ENCODE measurements at regions not wholly inside any gene's neighbourhood (a gene's known extent, or its start where the extent isn't known, plus 50 kb on each side); places are given as distances from the start of the nearest gene placed in this dataset.
"Not testable (repeated sequence)": the region's sequence is repeated elsewhere in the genome, so short reads cannot be mapped to it uniquely, and the experiment has no call there.

- DNase-seq: no peak
Measured at GRCh38 chr2:198909525-198910267, 548.0 kb downstream of the SATB2 start.

GRCh38 chr2:198905881-198906612, 551.7 kb downstream of the SATB2 start:
- no peak for DNase-seq

GRCh38 chr2:198901894-198902293, 555.8 kb downstream of the SATB2 start:
- DNase-seq: no peak

GRCh38 chr2:198900141-198900540, 557.6 kb downstream of the SATB2 start:
- DNase-seq: no peak

- no peak for DNase-seq
Measured at GRCh38 chr2:198890490-198890889, 567.2 kb downstream of the SATB2 start.

DNA sequence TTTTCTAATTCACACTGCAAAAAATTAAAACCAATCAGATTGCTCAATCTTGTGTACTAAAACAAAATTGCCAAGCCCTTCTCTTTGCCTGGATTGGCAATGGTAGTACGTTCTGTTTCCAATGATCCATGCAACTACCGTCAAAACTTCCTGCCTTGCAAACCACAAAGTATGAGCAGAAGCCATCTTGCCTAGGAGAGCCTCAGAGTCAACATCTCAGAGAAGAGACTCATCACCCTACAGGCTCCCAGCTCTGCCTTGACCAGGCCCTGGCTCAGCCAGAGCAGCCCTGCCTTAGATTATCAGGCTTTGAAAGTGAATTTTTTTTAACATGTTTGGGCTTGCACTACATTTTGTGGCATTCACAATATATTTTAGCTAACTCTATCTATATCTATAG, 574.1 kb downstream of the SATB2 start:
- DNase-seq: no peak

DNA sequence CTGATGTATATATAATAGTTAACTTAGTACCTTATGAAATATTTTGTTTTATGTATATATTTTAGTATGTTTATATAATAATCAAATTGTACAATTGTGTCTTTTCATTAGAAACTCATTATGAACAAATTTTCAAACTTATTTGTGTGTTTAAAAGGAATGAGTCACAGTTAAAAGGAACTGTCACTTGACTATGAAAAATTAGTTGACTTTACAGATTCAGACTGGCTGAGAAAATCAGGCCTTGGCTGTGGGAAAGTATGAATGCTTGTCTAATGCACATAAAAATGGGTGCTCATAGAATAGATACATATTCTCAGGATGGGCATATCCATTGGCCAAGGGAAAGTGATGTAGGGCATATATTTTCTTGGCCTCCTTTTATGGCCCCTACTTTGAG, 576.8 kb downstream of the SATB2 start:
- no peak for DNase-seq

DNA sequence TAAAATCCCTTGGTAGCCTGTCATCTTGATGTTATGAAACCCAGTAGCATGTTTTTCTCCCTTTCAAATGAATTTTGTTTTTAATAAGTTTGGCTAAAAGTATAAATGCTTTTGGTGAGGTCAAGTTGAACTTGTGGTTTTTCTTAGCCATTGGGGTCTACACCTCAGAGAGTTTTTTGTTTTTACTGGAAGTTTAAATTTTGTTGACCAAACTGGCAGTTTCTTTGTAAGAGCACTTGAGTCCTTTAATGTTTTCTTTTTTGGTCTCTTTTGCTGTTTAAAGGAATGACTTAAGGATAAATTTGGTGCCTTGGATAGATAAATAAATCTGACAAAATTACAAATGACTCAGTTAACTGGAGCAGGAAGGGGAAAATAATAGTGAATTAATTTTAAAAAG, 577.3 kb downstream of the SATB2 start:
- no peak for DNase-seq

DNA sequence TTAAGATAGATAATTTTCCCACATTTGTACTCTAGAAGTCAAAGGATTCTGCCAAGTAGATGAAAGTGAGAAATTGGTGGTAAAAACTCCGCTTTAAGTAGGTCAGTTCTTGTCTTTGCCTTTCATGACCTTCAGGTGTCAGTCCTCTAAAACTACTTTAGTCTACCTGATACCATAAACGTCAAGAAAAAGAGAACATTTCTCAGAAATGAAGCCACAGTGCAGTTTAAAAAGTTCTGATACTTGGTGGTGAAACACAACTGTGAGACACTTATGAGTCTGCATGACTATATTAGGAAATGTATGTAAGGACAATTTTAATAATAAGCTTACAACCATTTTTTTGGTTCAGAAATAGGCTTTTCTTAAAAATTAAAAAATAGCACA, 583.3 kb downstream of the SATB2 start:
- no peak for DNase-seq

DNA sequence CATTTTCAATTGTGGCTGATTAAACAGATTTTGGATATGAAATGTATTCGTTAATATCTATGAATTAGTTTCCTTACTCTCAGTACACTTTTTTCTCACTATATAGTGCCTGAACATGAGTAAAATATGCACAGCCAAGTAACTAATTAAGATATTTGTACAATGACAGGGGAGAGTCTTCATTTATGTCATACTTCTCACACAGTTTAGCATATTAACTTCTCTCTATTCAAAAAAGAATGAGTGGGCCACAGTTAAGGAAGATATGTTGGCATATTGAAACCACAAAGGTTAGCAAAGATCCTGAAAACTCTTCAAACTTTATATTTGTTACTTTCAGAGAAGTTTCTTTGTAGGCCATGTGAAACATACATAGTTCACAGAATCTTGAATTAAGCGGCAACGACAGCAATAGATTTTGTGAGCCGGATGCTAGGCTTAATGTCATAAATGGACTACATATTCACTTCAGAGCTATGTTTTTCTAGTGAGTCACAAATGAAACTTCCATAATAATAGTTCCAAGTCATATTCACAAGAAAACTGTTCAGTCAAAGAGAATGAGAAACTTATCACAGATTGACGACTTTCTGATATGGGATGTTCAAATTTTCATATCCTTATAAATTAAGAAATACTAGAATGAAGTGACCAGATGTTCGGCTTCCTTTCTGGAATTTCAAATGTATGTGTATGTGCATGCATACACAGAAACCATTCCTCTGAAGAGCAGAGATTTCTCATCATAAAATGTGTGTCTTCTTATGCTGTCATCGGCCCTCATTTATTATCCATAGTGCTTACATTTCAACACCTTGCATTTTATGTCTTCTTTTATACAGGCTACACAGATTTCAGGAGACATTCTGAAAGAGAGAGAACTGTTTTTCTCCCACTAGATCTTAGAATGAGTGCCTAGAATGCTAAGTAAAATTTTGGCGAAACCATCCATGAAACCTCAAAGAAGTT, 584.0 kb downstream of the SATB2 start:
- no peak for DNase-seq

- no peak for DNase-seq
Measured at GRCh38 chr2:198863655-198864054, 594.1 kb downstream of the SATB2 start.

DNA sequence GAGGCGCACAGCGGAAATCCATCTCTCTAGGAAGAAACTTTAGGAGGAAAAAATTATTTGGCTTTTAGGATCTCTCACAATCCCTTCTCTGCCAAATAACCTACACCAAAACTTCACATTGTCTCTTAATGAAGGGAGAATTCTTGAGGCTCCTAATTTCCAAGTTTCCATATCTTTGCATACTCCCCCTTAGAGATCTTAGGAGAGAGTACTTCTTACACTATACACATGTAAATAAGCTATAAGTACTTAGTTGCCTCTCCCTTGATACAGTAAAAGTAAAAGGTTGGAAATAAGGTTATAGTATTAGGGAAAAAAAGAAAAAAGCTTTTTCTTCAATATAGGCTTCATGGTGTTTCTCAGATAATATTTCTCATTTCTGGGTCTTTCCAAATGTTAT, 596.7 kb downstream of the SATB2 start:
- DNase-seq: no peak

DNA sequence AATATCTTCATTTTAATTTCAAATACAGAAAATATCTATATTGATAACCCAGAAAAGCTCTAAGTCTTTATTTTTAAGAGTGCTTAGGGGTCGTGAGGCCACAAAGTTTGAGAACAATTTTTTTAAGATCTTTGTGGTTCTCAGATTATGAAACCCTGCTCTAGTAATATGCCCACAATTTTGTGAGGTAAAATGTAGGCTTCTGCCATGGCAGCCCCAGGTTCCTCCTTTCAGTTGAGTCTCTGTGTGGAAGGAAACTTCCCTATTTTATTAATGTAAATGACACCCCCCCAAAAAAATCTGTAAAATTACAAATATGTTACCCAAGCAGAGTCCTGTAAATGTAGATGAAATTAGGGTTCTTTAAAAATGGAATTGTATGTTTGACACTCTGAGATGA, 600.5 kb downstream of the SATB2 start:
- DNase-seq: no peak

DNA sequence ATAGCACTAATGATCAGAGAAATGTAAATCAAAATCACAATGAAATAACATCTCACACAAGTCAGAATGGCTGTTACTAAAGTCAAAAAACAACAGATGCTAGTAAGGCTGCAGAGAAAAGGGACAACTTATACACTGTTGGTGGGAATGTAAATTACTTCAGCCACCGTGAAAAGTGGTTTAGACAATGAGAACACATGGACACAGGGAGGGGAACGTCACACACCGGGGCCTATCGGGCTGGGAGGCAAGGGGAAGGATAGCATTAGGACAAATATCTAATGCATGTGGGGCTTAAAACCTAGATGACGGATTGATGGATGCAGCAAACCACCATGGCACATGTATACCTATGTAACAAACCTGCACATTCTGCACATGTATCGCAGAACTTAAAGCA, 602.0 kb downstream of the SATB2 start:
- not testable (repeated sequence) for DNase-seq

- DNase-seq: no peak
Measured at GRCh38 chr2:198852248-198852647, 605.5 kb downstream of the SATB2 start.

DNA sequence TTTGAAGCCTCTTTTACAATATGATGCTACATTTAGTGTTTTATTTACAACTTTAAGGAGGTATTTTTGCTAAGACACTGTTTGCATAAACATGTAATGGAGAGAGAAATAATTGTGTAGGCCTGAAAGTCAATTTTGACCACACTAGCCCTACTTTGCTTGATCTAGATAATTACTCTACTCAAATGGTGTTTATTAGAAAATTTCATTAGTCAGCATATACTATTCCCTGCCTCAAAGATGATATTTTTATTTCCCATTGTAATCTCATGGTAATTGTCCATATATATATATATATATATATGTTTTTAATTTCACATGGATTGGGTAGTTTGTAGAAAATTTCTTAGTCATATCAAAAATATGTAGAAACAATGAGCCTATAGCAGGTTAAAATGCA, 632.2 kb downstream of the SATB2 start:
- no peak for DNase-seq

DNA sequence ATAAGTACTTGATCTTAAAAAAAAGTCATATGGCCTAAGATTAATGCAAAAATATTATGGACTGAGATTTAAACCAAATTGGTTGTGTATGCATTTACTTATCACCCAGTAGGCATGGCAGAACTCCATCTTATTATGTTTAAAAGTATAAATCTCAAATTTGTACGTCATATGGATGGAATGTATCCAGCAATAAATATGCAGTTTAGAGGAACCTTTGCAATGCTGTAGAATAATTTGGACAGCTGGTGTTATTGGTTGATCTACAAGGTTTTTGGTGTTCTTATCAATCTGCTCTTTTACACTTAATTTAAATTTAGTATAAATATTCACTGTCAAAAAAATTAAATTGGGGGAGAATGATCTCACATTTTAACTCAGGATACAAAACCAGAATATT, 640.2 kb downstream of the SATB2 start:
- DNase-seq: no peak

- no peak for DNase-seq
Measured at GRCh38 chr2:198815626-198816025, 642.1 kb downstream of the SATB2 start.

DNA sequence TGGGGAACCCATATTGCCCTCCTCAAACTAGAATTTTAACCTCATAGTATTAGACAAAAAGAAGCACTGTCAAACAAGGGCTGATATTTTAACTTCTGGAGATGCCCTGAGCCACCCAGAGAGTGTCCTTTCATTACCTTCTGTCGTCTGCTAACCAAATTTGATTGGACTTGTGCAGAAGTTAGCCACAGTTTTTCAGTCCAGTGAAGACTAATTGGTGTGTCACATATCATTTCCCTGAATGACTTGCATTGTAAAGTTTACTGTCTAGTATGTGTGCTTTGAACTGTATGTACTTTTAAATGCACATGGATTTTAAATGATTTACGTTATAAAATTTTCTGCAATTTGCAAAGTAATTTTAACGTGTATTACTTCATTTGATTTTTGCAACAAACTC, 646.5 kb downstream of the SATB2 start:
- no peak for DNase-seq

GRCh38 chr2:198809976-198810375, 647.8 kb downstream of the SATB2 start:
- no peak for DNase-seq

- no peak for DNase-seq
Measured at GRCh38 chr2:198807131-198807530, 650.6 kb downstream of the SATB2 start.

DNA sequence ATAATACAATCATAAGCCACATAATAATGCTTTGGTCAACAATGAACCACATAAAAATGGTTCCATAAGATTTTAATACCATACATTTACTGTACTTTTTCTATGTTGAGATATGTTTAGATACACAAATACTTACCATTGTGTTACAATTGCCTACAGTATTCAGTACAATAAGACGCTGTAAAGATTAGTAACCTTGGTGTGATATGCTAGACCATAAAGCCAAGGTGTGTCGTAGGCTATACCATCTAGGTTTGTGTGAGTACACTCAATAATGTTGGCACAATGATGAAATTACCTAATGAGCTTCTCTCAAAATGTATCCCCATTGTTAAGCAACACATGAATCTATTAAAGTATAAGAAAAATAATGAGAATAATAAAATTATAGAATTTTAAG, 662.3 kb downstream of the SATB2 start:
- DNase-seq: no peak

DNA sequence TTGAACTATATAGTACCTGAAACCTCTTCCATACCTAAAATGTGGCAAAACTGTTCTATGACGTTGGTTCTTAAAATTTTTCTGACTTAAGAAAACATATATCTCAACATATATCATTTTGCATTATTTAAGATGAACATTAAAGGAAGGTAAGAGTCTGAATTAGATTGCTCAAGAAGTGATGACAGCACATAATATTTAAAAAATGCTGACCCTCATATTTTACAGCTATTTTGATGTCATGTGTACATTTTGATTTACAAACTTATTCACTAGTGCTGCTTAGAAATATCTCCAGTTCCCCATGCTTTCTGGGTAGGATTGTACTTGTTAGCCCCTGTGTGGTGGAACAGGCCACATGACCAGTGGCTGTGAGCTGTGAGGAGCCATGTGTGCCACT, 666.1 kb downstream of the SATB2 start:
- DNase-seq: no peak

GRCh38 chr2:198788676-198789075, 669.1 kb downstream of the SATB2 start:
- no peak for DNase-seq

Data from NCI-H524 (cell line).